OCI-LY7 (cell line): ENCODE measurements at regions not wholly inside any gene's neighbourhood (a gene's known extent, or its start where the extent isn't known, plus 50 kb on each side); places are given as distances from the start of the nearest gene placed in this dataset.

Experiments
- CTCF ChIP-seq: fragments of 200-600 bp; sonication (generic); conservative IDR thresholded peaks from 2 replicates; pipeline ENCODE4 v1.5.1; 2014; ENCODE audit warnings: mild to moderate bottlenecking, antibody characterized with exemption, low read length, moderate library complexity, mixed read lengths
- EZH2phosphoT487 ChIP-seq: fragments of 200-600 bp; sonication (generic); IDR thresholded peaks from 2 replicates; pipeline ENCODE4 v1.6.1; 2018; ENCODE audit warnings: low read depth, borderline replicate concordance, mild to moderate bottlenecking, mixed run types, antibody characterized with exemption, low read length, moderate library complexity, mixed read lengths

- no peak for TF ChIP-seq CTCF
- no peak for TF ChIP-seq EZH2phosphoT487
Observed at GRCh38 chr9:82090046-82090445, 101.5 kb downstream of the SPATA31D1 start.
